HG03460 (cell line): ENCODE measurements at regions not wholly inside any gene's neighbourhood (a gene's known extent, or its start where the extent isn't known, plus 50 kb on each side); places are given as distances from the start of the nearest gene placed in this dataset.

Experiments
- ATAC-seq: cut with Tn5 transposase; IDR thresholded peaks from one replicate; pipeline ENCODE4 v1.9.1; 2021; ENCODE audit not compliant: unreplicated experiment

DNA sequence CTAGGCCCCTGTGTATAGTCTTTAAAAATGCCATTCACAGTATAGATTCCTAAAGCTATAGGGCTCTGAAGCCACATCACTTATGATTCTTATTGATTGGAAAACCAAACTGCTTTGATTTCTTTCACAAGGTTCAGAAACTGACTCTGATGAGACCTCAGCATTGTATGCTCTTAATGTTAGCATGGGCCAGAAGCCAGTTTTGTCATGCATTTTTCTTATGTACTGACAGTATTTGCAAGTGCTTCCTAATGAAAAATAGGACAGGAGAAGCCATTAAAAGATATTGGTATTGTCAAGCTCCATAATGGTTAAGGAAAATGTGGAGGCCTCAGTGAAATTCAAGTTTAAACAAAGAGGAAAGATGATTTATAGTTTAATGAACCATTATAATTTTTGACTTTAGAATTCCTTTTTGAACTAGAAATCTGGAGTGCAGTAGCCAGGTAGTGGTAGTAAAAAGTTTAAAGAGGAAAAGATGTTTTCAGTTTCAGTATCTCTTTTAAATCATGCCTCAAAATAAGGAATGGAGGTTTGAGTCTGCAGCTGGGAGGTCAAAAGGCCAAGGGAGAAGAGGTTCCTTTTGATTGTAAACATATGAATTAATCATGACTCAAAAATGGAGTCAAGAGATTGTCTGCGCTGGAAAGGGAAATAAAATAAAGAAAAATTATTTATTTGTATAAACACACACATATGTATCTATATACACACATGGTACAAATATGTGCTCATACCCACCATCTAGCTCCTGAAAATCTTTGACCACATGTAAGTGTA lies 388.1 kb upstream of the PRICKLE1 start:
- ATAC-seq: no peak

DNA sequence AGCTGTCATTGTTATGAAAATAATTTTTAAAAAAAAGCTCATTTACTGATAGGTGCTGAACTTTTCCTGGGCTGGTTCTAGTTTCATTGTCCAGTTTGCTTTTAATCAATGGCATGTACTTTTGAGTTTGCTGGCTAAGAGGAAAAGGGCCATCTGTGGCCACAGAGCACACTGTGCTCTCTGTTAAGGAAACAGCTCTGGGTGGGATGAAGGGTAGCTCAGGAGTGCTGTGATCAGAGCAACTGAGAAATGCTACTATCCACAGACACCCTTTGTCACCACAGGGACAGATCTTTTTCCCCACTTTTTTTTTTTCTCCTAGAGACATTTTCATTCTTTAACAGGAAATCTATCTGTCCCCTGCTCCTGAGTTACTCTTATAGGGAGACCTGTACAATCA lies 387.1 kb upstream of the PRICKLE1 start:
- no peak for ATAC-seq

DNA sequence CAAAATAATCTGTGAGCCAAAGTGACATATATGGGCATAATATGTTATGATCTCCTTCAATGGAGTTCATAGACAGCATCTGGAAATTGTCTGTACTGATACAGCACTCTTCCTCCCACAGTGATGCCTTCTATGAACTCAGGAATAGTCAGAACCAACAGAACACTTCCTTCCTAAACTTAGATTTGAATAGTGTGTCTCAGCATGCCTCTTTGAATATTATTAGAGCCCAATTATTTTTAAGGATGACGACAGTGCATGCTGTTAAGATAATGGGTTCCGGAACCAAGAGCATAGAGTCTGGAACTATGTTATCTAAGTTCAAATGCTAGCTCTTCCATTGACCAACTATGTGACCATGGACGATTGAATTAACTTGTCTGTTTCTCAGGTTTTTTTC lies 386.6 kb upstream of the PRICKLE1 start:
- no peak for ATAC-seq

DNA sequence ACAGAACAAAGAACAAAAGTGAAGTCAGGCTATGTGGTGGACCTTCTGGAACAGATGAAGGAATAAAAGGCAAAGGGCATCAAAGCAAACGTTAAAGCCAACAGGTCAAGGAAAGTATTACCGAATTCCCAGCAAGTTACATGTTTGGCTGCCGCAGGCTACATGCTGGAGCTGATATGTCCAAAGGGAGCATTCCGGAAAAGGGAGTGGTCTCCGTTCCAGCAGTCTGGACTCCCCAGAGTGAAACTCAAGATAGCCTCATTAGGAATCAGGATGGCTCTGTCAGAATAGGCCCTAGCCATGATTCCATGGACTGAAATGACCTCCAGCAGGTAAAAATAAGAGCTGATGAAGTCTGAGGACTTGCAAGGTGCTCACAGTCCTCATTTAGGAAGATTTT lies 379.8 kb upstream of the PRICKLE1 start:
- ATAC-seq: no peak

DNA sequence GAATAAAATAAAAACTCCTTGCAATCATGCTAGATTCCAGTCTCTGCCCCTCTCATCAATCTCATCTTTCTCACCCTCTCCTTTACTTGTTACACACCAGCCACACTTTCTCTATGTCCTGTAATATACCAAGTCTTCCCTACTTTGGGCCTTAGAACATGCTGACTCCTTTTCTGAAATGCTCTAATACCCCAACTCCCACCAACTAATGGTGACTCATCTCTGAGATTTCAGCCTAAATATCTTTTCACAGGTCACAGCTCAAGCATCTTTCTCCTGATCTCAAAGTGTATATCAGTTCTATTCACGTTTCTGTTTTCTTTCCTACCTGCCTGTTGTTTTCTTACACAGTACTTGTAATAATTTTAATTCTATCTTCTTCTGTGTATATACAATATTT lies 378.9 kb upstream of the PRICKLE1 start:
- no peak for ATAC-seq

DNA sequence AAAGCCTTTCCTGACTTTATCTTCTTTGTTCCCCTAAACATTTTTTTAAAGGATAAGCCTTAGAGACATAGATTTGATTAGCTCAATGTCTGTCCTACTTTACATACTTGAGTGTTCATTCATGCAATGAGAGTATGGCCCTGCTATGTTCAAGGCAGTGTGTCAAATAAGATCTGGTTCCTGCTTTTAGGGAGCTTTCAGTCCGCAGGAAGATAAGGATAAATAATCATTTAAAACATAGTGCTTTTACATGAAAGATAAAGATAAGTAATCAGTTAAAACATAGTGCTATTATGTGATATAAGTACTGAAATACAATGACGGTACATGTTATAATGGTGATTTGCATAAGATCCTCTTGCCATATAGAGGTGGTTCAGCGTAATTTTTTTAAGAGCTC lies 378.3 kb upstream of the PRICKLE1 start:
- ATAC-seq: no peak

DNA sequence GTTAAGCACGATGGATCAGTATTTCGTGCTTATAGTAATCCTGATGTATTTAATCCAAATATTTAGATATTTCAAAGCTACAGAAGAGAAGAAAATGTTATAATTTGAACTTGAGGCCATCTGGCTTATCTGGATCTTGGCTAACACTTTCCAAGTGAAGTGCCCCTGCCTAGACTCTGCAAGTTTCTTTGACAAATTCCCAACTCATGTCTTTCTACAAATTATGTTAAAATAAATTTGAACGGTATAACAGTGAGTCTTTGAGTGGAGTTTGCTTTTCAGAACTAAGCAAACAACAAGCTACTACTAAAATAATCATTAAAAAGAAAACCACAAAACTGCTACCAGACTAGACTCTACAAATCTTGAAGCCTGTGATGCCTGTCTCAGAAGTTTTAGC lies 374.4 kb upstream of the PRICKLE1 start:
- no peak for ATAC-seq

DNA sequence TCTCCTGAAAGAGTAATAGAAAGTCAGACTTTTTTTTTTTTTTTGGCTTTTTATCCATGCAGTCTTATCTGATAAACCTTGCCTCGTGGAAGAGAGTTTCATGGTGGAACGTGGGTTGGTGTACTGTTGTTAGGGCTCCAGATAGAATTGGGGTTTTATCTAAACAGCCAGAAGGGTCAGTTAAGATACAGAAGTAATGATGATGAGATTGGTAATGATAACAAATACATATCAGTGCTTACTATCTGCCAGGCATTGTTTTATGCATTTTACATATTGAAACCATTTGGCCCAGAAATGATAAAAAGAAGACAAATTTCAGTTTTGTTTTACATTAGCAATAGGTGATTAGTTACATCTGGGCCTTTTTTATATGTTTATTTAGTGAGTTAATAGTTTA lies 372.8 kb upstream of the PRICKLE1 start:
- ATAC-seq: no peak

DNA sequence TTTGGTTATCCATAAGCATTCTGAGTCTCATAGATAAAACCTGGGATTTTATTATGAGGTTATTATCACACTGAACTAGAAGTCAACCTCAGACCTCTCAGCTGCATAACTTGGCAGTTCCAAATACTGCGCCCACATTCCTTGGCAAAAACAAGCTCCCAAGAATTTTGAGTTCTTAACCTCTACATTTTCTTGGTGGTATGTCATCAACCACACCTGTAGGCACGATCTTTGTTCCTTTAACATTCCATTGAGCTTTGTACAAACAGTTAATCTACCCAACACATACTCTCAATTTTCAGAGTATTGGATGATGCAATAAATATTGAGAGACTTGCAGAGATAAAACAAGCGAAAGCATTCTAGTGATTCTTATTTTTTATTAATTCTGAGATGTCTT lies 371.8 kb upstream of the PRICKLE1 start:
- no peak for ATAC-seq

DNA sequence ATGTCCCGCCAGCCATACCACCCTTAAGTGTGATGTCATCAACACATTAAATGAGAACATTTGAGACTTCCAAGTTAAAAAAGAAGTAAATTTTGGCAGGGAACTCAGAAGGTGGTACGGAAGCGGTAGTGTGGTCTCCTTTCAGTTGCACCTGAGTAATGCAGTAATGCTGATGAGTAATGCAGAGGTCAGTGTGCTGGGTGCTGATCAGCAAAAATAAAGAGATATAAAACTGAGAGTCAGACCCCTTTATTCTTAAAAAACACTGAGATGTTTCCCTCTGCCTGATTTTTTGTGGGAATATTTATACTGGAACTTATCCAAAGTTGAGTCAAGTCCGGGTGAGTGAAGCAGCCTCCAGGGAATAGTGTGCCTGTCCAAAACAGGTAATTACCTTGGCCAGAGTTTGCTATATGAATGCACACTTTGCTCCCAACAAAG lies 370.6 kb upstream of the PRICKLE1 start:
- no peak for ATAC-seq

DNA sequence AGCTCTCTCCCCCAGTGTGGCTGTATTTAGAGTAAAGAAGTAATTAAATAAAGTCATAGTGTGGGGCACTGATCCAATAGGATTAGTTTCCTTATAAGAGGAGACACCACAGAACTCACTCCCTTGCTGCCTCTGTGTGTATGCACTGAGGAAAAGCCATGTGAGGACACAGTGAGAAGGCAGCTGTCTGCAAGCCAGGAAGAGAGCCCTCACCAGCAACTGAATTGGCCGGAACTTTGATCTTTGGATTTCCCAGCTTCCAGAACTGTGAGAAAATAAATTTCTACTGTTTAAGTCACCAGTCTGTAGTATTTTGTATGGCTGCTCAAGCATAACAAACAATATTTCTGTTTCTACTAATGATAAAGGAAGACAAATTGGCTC lies 368.7 kb upstream of the PRICKLE1 start:
- ATAC-seq: no peak

DNA sequence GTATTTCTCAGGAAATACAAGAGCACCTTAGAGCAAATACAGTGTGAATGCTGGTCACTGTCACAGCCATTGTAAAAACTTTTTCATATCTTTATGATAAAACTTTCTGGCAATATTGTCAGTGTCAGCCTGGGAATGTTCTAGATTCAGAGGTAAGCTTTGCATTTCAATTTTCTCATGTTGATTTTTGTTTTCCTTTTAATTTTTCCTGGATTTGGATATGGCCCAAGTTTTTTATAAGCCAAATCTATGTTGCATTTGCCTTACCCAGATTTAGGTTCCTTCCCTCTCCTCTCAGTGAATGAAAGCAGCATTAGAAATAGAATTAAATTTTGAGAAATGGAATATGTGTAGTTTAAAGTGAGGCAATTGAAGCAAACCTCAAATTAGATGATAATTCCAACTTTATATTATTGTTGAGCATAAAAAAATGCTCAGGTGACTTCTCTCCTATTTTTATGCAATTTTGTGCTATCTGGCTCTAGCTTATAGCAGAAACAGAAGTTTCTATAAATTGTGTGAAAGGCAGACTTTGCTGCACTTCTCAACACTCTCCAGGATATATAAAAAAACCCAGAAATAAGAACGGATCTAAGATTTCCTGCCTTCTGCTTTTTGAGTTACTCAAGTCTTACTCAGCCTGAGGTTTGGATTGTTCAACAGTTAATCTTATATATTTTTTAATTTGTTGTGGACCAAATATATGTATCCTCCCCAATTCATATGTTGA lies 368.2 kb upstream of the PRICKLE1 start:
- ATAC-seq: no peak

DNA sequence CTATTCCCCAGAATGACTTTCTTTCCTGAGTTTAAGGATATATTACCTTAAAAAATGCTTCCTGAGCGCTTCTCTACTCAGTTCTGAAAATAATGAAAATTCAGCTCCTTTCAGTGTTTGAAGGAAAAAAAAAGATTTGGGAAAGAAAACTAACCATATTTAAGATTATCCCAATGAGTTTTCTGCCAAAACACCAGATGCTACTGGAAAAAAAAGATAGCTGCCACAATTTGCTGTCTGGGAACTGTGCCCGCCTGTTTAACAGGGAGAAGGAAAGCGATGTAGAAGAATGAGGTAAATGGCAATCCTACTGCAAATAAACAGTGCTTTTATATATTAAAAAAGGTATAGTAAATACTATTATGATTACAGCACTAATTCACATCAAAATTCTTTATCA lies 367.6 kb upstream of the PRICKLE1 start:
- ATAC-seq: no peak

DNA sequence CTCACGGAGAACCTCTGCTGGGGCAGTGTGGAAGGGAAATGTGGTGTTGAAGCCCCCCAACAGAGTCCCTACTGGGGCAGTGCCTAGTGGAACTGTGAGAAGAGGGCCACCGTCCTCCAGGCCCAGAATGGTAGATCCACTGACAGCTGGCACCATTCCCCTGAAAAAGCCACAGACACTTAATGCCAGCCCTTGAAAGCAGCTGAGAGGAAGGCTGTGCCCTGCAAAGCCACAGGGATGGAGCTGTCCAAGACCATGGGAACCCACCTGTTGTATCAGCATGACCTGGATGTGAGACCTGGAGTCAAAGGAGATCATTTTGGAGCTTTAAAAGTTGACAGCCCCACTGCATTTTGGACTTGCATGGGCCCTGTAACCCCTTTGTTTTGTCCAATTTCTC lies 363.5 kb upstream of the PRICKLE1 start:
- ATAC-seq: no peak

DNA sequence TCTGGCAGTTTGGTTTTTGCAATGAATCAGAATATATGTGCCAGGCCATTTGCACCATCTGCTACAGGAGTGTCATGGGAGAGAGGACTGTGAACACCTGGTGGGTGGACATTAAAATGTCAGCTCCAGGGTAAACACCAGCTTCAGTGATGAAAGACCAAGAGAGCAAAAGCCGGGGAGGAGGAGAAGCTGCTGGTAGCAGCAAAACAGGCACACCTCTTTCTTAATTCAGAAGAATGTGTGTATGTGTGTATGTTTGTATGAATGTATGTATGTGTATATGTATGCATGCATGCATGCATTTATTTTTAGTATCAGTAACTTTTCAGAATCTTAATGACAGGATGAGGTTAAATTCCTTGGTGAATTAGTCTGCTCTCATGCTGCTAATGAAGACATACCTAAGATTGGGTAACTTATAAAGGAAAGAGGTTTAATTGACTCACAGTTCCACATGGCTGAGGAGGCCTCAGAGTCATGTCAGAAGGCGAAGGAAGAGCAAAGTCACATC lies 357.4 kb upstream of the PRICKLE1 start:
- no peak for ATAC-seq

DNA sequence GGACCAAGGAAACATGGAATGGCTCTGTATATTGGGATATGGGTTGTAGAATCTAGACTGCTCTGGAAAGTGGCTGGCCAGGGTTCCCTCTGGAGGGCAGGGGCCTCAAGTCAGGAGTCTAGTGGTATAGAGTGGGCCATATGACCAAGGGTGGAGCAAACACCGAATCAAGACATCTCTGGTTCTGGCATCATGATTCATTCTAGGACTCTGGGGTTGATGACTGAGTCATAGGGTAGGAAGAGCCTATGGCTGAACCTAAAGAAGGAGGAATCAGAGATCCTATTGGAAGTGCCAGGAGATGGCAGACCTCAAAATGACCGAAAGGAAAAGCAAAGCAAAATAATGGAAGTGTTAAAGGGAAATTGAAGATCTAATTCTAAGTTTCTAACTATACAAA lies 356.4 kb upstream of the PRICKLE1 start:
- no peak for ATAC-seq

DNA sequence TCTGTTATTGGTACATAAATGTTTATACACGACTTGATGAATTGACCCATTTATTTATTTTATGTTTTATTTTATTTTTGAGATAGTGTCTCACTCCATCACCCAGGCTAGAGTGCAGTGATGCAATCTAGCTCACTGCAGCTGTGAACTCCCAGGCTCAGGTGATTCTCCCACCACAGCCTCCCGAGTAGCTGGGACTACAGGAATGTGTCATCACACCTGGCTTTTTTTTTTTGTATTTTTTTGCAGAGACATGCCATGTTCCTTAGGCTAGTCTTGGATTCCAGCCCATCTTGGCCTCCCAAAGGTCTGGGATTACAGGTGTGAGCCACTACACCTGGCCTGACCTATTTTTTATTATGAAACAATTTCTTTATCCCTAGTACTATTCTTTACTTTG lies 355.0 kb upstream of the PRICKLE1 start:
- no peak for ATAC-seq

DNA sequence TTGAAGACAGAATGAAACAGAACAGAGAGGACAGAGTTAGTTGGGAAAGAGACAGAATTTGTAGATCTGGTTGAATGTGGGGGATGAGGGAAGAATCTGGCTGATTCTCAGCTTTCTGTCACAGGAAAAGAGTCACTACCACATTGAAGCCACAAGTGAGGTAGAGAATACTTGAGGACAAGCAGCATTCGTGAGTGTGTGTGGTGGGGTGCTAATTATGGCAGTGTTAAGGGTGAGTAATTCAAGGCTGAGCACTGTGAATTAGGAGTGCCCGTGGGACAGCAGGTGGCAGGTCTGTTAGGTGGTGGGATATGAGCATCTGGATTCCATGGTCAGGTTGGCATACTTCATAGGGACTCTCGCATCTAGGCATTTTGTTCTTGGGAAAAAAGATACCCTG lies 347.4 kb upstream of the PRICKLE1 start:
- ATAC-seq: no peak

DNA sequence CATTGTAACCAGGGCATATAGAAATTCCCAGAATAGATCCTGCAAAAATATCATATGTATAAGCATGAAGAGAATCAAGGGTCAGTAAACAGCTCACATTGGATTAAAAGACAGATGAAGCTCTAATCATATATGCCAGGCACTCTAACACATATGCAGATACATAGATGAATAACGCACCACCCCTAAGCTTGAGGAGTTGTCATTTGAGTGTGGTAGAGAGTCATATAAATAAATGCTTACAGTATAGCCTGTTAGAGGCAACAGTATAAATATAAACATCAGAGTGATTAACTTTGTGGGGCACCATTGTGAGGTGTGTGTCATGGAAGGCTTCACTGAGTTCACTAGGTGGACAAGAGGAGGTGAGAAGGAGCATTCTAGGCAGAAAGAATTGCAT lies 346.7 kb upstream of the PRICKLE1 start:
- no peak for ATAC-seq

DNA sequence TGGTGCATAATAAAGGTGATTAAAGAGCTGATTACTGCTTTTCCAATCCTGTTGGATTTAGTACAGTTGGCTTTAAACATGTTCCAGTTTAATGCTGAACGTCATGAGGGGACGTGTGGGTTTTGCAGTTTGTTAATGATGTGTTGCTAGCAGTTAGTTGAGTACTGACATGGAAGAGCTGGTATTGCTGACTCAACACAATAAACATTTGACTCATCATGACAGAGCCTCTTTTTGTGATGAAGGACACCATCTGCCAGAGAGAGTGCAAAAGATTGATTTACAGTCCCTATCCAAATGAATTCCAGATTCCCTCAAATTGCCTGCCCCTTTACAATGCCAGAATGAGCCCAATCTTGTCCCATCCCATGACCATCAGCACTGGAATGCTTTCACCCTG lies 346.2 kb upstream of the PRICKLE1 start:
- ATAC-seq: no peak

DNA sequence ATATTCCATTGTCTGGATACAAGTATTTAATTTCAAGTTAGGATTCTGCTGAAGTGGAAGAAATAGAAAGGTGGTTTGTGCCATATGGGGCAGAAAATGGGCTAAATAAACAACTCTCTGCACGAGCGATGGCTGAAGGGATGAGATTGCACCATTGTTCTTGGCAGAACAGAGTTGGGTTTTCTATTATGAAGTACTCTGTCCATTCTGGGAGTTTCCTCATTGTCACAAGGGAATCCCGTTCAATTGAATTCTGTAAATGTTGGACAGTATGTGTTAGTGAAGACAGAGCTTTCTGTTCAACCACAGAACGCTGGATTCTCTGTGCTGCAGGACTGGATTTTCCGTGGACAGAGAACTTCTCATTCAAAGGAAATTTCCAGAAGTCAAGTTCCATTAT lies 345.5 kb upstream of the PRICKLE1 start:
- ATAC-seq: no peak

DNA sequence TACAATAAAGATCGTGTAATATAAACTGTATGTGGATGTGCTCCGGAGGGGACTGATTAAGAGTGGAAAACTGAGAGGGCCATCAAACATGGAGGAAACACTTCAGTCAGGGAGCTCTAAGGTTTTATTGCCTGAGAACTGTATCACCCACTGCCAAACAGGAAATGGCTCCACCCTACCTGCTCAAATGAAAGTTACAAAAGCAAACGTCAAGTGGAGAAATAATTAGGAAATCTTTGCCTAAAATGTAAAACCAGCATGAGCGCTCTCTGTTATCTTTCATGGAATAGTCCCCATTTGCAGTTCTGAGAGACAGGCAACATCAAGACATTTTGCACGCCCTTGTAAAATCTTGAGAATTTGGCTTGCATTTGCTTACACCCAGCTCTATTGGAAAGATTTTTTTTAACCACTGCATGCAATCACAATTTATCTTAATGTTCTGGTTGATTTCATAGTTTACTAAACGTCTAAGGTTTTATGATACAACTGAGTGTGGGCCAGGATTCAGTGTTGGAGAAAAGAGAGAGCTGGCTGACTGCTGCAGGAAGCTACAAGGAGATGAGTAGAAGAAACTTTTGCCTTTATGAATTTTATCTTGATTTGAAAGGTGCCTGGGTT lies 344.0 kb upstream of the PRICKLE1 start:
- no peak for ATAC-seq
